ENCODE measurements at regions not wholly inside any gene's neighbourhood (a gene's known extent, or its start where the extent isn't known, plus 50 kb on each side); places are given as distances from the start of the nearest gene placed in this dataset.

DNA sequence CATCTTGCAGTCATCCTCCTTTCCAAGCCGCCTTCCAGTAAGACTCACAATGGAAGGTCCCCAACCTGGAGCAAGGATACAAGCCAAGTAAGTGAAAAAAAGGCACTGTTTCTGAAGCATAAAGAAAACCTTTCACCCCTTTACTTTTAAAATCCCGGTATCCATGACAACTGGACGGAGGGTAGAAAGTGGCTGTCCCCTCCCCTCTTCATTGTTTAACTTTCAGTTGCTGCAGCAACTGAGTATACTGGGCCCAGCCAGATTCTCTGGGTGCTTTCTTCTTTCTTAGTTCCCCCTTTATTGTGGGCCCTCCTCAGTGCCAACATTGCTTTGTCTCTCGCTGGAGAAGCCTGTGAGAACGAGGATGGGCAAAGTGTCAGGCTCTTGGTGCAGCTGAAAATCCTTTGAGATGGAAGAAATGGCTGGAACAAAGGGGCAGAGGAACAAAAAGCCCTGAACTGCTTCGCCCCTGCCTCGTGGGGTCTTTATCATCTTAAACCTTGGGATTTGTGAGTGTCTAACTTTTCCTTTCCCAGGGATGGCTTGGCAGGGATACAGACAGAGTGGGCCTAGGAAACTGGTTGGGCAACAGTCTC lies 224.0 kb upstream of the RGMA start:
- Histone ChIP-seq H3K27me3 (replicated peaks; ENCODE audit: insufficient read depth) (no peaks in the 10 kb centered on the region), H3K9me3 (no peaks in the 10 kb centered on the region), H3K4me1 (ENCODE audit: control insufficient read depth in 1 of 2, low read depth in 2 of 2) (no peaks in the 10 kb centered on the region), H3K4me3 (no peak overlapping the region), H3K27ac (no peak overlapping the region), H3K36me3 (no peaks in the 10 kb centered on the region)
- TF ChIP-seq, protein P1, sequence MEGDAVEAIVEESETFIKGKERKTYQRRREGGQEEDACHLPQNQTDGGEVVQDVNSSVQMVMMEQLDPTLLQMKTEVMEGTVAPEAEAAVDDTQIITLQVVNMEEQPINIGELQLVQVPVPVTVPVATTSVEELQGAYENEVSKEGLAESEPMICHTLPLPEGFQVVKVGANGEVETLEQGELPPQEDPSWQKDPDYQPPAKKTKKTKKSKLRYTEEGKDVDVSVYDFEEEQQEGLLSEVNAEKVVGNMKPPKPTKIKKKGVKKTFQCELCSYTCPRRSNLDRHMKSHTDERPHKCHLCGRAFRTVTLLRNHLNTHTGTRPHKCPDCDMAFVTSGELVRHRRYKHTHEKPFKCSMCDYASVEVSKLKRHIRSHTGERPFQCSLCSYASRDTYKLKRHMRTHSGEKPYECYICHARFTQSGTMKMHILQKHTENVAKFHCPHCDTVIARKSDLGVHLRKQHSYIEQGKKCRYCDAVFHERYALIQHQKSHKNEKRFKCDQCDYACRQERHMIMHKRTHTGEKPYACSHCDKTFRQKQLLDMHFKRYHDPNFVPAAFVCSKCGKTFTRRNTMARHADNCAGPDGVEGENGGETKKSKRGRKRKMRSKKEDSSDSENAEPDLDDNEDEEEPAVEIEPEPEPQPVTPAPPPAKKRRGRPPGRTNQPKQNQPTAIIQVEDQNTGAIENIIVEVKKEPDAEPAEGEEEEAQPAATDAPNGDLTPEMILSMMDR (IDR thresholded peaks at IDR 0.05), result no peak
- DNase-seq (ENCODE audit: low spot score), result no peak
- no peak for ATAC-seq (ENCODE audit: insufficient number of reproducible peaks, low FRiP score, low read depth)

DNA sequence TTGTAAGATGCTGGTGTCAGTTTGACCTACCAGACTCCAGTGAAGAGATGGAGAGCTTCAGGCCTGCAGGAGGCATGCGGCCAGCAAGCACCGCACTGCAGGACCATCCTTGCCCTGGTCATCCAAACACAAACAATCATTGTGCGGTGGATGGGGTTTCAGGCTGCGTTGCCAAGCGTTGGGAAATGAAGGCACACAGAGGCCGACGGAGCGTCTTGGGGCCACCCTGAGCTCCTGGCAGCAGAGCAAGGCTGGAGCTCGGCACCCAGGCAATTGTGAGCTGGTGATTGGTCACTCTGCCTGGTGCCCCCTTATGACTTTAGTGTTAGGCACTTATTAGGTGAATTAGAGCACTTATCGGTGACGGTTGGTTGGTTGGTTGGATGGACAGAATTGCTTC lies 222.6 kb upstream of the RGMA start:
- Histone ChIP-seq H3K27ac (no peak overlapping the region), H3K4me3 (no peak overlapping the region), H3K9me3 (no peaks in the 10 kb centered on the region), H3K36me3 (no peaks in the 10 kb centered on the region), H3K27me3 (replicated peaks; ENCODE audit: insufficient read depth) (no peaks in the 10 kb centered on the region), H3K4me1 (ENCODE audit: control insufficient read depth in 1 of 2, low read depth in 2 of 2) (no peaks in the 10 kb centered on the region)
- ATAC-seq (ENCODE audit: insufficient number of reproducible peaks, low FRiP score, low read depth), result no peak
- no peak for DNase-seq (ENCODE audit: low spot score)
- TF ChIP-seq, protein P1 (IDR thresholded peaks at IDR 0.05), result no peak

DNA sequence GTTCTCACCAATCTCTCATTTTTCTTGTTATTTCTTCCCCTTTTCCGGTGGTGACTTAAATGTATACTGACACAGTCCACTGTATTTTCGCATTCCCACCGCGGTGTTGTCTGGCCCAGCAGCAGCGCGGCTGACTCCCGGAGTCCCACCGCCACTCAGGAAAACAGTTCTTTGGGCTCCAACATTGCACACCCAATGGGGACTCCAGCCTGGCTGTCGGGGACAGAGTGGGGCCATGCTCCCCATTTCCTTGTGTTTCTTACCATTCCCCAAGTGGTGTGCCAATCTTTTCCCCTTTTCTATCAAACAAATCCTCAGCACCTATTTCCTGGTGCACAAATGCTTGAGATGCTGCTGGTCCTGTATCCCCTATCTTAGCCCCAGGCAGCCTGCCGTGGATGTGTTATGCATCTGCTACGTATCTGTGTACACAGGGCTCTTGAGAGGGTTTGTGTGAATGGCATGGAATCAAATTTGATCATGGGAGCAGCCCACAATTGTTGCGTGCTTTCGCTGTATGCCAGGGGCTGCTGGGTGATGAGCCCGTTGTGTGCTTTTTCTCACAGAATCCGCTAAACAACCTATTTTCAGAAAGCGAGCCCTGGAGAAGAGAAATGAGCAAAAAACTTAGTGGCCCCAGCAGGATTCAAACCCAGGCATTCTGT lies 219.1 kb upstream of the RGMA start:
- TF ChIP-seq, protein P1 (IDR thresholded peaks at IDR 0.05), result no peak
- DNase-seq (ENCODE audit: low spot score) (no peak), ATAC-seq (ENCODE audit: insufficient number of reproducible peaks, low FRiP score, low read depth) (no peak)
- Histone ChIP-seq H3K27me3 (replicated peaks; ENCODE audit: insufficient read depth) (no peaks in the 10 kb centered on the region), H3K4me3 (no peak overlapping the region), H3K4me1 (ENCODE audit: control insufficient read depth in 1 of 2, low read depth in 2 of 2) (no peaks in the 10 kb centered on the region), H3K9me3 (no peaks in the 10 kb centered on the region), H3K36me3 (no peaks in the 10 kb centered on the region), H3K27ac (no peak overlapping the region)

DNA sequence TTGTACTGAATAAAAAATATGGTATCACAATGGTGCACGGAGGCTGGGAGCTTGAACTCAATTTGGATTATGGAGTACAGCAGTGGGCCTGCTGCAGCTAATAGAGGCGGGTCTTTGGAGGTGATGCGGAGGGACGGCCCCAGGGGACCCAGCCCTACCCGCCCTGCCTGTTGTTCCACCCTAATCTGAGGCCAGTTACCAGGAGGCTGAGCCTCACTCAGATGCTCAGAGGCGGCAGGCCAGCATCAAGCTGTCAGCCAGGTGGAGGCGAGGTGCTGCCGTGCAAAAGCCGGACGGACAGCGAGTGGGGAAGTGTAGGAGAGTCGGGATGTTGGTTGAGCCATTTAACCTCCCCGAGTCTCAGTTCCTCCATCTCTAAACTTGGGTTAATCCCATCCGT lies 218.5 kb upstream of the RGMA start:
- H3K9me3 ChIP-seq, result no peaks in the 10 kb centered on the region
- ATAC-seq (ENCODE audit: insufficient number of reproducible peaks, low FRiP score, low read depth), result no peak
- TF ChIP-seq, protein P1 (IDR thresholded peaks at IDR 0.05), result no peak

DNA sequence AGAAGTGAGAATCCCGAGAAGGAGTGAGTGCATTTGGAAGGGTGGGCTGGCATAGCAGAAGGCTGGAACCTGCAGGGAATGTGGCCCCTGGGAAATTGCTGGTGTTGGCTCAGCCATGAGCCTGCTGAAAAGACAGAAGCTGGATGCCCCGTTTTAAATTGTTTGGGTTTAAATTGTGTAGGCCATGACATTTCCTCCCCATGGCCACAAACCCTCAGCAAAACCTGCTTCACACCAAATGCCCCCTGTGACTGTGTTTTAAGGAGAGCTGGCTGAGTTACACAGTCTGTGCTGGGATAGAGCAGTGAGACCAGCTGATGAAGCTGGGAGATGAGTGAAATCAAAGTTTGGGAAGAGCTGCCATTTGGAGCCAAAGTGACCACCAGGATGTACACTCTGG lies 216.3 kb upstream of the RGMA start:
- Histone ChIP-seq H3K4me3 (no peak overlapping the region), H3K9me3 (no peaks in the 10 kb centered on the region), H3K36me3 (no peaks in the 10 kb centered on the region), H3K27ac (no peak overlapping the region), H3K27me3 (replicated peaks; ENCODE audit: insufficient read depth) (no peaks in the 10 kb centered on the region), H3K4me1 (ENCODE audit: control insufficient read depth in 1 of 2, low read depth in 2 of 2) (no peaks in the 10 kb centered on the region)
- TF ChIP-seq, protein P1 (IDR thresholded peaks at IDR 0.05), result no peak
- DNase-seq (ENCODE audit: low spot score) (no peak), ATAC-seq (ENCODE audit: insufficient number of reproducible peaks, low FRiP score, low read depth) (no peak)

More for the DNA sequence above, 218.5 kb upstream of the RGMA start:
- no peaks in the 10 kb centered on the region for H3K36me3 ChIP-seq
- H3K27ac ChIP-seq, result no peak overlapping the region
- H3K4me3 ChIP-seq, result no peak overlapping the region
- H3K27me3 ChIP-seq (replicated peaks; ENCODE audit: insufficient read depth), result no peaks in the 10 kb centered on the region
- DNase-seq (ENCODE audit: low spot score), result no peak
- H3K4me1 ChIP-seq (ENCODE audit: control insufficient read depth in 1 of 2, low read depth in 2 of 2), result no peaks in the 10 kb centered on the region
